ENCODE measurements at regions not wholly inside any gene's neighbourhood (a gene's known extent, or its start where the extent isn't known, plus 50 kb on each side); places are given as distances from the start of the nearest gene placed in this dataset.
A peak's percentile ranks its signal among the peaks of the same experiment; 100 is the strongest.

GRCh38 chr1:200281201-200281835 lies 128.5 kb downstream of the ZNF281 start:
- no peak for DNase-seq

GRCh38 chr1:200279810-200280411 lies 129.9 kb downstream of the ZNF281 start:
- DNase-seq = peak; percentile 40

DNA sequence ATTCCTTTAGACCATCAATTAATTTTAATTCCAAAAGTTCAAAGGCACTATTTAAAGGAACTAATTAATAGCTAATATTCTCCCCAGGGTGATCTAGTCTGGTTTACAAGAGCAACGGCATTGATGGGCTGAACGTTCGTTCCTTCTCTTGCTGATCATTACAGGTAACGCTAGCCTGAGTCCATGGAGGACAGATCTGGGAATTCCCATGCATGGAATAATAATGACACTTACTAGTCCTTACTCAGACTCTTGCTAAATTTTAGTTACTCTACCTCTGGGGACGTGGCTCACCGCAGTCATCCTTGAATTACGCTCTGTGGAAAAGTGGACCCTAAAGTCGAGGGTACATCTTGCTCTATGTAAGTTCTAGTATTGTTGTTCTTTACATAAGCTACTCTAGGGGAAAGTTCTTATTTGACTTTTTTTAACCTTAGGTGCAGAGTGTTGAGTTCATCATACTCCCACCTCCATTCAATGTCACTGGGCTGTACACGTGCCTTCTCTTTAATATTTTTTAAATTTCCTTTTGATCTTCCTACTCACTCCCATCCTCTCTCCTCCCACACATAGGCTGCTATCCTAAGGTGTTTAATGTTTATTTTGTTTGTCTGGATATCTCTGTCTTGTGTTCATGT lies 133.9 kb downstream of the ZNF281 start:
- no peak for DNase-seq

DNA sequence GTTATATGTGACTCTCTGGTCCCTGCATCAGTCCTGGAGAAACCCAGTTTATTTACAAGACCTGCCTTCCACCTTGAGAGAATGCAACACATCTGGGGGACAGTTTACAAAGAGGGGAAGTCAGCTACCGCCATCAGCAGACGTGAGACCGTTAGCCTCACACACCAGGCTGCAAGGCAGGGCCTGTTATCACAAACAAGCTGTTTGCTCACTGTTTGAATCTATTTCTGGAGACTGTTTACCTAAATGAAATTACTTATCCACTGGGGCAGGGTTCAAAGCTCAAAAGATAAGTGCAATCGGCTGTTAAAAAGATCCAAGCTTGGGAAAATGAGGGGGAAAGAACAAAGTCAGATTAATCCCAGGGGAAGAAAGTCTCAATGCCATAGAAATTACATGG lies 134.4 kb downstream of the ZNF281 start:
- no peak for DNase-seq

DNA sequence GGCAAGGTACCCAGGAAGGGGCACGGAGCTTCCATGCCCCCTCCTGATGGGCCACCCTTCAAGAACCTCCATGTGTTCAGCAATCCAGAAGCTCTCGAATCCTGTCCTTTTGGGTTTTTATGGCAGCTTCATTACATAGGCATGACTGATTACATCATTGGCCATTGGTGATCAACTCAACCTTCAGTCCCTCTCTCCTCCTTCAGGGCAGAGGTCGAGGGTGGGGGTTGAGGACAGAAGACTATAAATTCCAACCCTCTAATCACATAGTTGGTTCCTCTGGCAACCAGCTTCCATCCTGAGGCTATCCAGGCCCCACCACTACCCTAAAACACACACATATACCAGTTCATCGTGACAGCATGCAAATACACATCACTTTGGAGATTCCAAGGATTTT lies 135.7 kb downstream of the ZNF281 start:
- no peak for DNase-seq

GRCh38 chr1:200272481-200273068 lies 137.3 kb downstream of the ZNF281 start:
- no peak for DNase-seq

DNA sequence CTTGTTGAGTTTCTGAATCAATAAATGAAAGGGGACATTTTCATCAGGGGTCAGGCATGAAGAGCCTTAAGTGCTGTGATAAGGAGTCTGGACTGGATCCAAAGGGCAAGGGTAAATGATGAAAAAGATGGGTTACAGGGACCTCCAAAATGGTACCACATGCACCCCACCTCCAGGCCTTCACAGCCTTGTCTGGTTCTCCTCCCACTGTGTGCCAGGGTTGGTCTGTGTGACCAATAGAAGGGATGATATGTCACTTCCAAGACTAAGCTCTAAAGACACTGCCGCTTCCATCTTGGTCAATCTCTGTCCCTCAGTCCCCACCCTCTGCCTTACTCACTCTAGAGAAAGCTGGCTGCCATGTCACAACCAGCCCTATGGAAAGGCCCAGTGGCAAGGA lies 140.6 kb downstream of the ZNF281 start:
- no peak for DNase-seq

DNA sequence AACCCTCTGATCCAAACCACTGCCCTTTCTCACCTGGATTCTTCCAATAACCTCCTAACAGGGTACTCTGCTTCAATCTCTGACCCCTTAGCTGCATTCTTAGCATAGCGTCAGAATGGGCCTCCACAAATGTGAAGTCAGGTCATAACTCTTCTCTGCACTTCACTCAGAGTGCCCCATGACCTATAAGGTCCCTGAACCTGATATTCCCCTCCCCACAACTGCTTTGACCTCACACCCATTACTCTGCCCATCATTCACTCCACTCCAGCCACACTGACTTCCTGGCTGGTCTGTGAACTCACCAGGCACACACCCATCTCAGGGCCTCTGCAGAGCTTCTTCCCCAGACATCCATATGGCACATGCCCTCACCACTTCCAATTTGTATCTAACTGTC lies 141.9 kb downstream of the ZNF281 start:
- DNase-seq = no peak

DNA sequence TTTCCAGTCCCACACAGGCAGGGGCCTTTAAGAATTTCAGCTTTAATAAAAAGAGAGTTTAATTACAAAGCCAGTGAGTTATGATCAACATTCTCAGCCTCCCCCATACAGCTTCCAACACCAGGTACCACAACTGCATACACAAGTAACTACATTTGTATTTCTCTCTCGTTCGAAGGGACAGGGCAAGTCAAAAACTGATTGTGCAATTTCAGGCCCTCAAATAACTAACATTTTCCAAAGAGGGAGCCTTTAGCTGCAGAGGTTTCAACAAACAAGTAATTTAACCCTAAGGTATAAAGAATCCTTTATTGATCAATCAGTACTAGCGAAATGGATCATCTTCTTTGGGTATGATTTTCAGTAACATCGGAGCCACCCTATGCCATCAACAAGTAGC lies 142.4 kb downstream of the ZNF281 start:
- DNase-seq = no peak

DNA sequence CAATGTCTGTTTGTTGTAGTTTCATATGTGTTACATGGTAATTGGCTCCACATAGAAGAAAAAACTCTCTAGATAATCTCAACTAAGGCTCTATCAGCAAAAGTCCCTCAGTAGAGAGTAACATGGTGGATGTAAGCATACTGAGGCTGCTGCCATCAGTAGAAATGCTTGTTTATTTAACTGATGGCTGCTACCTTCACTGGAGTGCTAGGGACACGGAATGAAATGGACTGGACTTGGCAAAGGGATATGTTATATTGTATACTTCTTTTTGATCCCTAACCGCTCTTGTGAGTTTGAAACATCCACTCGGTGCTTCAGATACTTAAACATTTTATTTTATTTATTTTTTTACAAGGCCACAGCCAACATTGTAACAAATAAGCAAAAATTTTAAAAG lies 143.0 kb downstream of the ZNF281 start:
- DNase-seq = no peak

GRCh38 chr1:200265881-200266280 lies 144.0 kb downstream of the ZNF281 start:
- DNase-seq = no peak

DNA sequence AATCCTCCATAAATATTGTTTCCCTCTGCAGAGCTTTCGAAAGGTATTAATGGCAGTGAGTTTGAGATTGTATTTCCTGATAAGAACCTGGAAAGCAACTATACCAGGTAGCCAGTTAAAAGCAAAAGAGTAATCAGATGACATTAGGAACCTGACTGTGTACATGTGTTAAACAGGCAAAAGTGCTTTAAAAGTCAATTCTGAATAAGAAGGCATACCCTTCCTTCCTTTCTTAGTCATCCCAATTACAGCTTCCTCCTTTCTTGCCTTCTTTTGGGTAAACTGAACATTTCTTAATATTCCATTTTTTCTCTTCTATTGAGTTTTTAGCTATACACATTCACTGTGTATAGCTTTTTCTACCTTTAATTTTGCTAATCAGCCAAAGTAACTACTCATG lies 144.7 kb downstream of the ZNF281 start:
- DNase-seq = no peak

GRCh38 chr1:200263203-200263602 lies 146.6 kb downstream of the ZNF281 start:
- DNase-seq = no peak

GRCh38 chr1:200262326-200262965 lies 147.4 kb downstream of the ZNF281 start:
- no peak for DNase-seq

- no peak for DNase-seq
Measured at GRCh38 chr1:200260597-200261335, 149.1 kb downstream of the ZNF281 start.

- DNase-seq = no peak
Measured at GRCh38 chr1:200258447-200259375, 151.1 kb downstream of the ZNF281 start.

DNA sequence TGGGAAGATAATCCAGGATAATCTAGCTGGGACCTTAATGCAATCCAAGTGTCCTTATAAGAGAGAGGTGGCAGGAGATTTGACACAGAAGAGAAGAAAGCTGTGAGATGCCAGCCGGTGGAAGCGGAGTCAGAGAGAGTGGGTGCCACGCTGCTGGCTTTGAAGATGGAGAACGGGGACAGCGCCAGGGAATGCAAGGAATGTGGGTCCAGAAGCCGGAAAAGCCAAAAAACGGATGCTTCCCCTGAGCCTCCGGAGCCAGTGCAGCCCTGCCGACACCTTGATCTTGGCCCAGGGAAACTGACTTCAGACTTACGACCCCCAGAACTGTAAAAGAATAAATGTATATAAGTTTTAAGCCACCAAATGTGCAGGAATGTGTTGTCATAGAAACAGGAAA lies 152.6 kb downstream of the ZNF281 start:
- DNase-seq = no peak

DNA sequence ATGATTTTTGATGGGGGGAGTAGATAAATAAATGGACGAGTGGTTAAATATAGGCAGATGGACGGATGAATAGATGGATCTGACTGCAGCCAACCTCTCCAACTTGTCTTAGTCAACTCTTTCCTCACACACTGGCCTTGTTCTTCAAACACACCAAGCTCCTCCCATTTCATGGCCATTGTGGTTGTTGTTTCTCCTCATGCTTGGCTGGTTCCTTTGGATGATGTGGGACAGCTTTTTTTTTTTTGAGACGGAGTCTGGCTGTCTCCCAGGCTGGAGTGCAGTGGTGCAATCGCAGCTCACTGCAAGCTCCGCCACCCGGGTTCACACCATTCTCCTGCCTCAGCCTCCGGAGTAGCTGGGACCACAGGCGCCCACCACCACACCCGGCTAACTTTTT lies 155.2 kb downstream of the ZNF281 start:
- DNase-seq = peak; percentile 41

GRCh38 chr1:200253774-200254495 lies 155.9 kb downstream of the ZNF281 start:
- DNase-seq = no peak

- no peak for DNase-seq
Measured at GRCh38 chr1:200252531-200252930, 157.3 kb downstream of the ZNF281 start.

GRCh38 chr1:200250469-200250868 lies 159.4 kb downstream of the ZNF281 start:
- DNase-seq = no peak
